Stomach (tissue), 8 donors: ENCODE measurements at regions not wholly inside any gene's neighbourhood (a gene's known extent, or its start where the extent isn't known, plus 50 kb on each side); places are given as distances from the start of the nearest gene placed in this dataset.
"Not testable (repeated sequence)": the region's sequence is repeated elsewhere in the genome, so short reads cannot be mapped to it uniquely, and the experiment has no call there.

Experiments used
- DNase-seq, 2 donors: peaks; one replicate each; pipeline versions ENCODE4 v3.0.0 to v3.0.0-alpha.2; 2013 to 2019
- H3K27ac ChIP-seq, 5 donors: fragments of 200-600 bp in 4 of 5; sonication (generic) in 4 of 5; one replicate each; pipeline ENCODE4 v1.5.1; 2013 to 2019; ENCODE audit warnings: mild to moderate bottlenecking in 1 of 5, moderate library complexity in 1 of 5
- H3K27me3 ChIP-seq, 3 donors: fragments of 200-600 bp; sonication (generic); one replicate each; pipeline ENCODE4 v1.5.1; 2017 to 2019; ENCODE audit warnings: mixed run types in 1 of 3
- H3K36me3 ChIP-seq, 4 donors: fragments of 200-600 bp; sonication (generic); 1 replicate in 3 of 4; 2 replicates in 1 of 4; pipeline ENCODE4 v1.5.1; 2016 to 2019
- H3K4me1 ChIP-seq, 4 donors: fragments of 200-600 bp; sonication (generic); one replicate each; pipeline ENCODE4 v1.5.1; 2016 to 2019
- H3K4me3 ChIP-seq, 4 donors: fragments of 200-600 bp; sonication (generic) in 3 of 4; one replicate each; pipeline ENCODE4 v1.5.1; 2016 to 2019; ENCODE audit warnings: mild to moderate bottlenecking in 1 of 4
- H3K9me3 ChIP-seq, 4 donors: fragments of 200-600 bp; sonication (generic); one replicate each; pipeline ENCODE4 v1.5.1; 2016 to 2019
- CTCF ChIP-seq, 7 experiments: fragments of 450-650 bp in 4 of 7; fragments of 200-600 bp in 3 of 7; sonication (generic) in 3 of 7; IDR thresholded peaks; one replicate each; pipeline ENCODE4 v1.5.1; 2016 to 2019; ENCODE audit warnings: antibody characterized with exemption in 7 of 7, control low read depth in 2 of 7, mild to moderate bottlenecking in 1 of 7
- EP300 ChIP-seq: sonication (generic); formaldehyde crosslinking; IDR thresholded peaks from one replicate; pipeline ENCODE4 v1.6.1; 2017; ENCODE audit warnings: antibody characterized with exemption
- POLR2A ChIP-seq, 4 donors: fragments of 450-650 bp; IDR thresholded peaks; one replicate each; pipeline ENCODE4 v1.6.1; 2016; ENCODE audit warnings: antibody characterized with exemption in 4 of 4, control low read depth in 2 of 4, mild to moderate bottlenecking in 1 of 4, moderate library complexity in 1 of 4
- POLR2AphosphoS5 ChIP-seq, 3 donors: sonication (generic); formaldehyde crosslinking; IDR thresholded peaks; one replicate each; pipeline ENCODE4 v1.6.1; 2016; ENCODE audit warnings: antibody characterized with exemption in 3 of 3
- WGBS, 5 donors: extraction: QIAGEN DNeasy Blood & Tissue Kit in 3 of 5; methylation state at CpG; one replicate each; pipeline versions ENCODE4 v1.1.5 to v1.1.7; 2013 to 2018; 5-methylcytosine and 5-hydroxymethylcytosine counted together
- intact Hi-C: fragments of 100-400 bp; cut with DNase I; formaldehyde crosslinking; loops from one replicate; pipeline ENCODE4 v1.15.1; 2023; ENCODE audit warnings: low total_unique reads
- donor health status: healthy with polysubstance abuse.
- donor health status: Bipolar disorder and iron deficiency.
- donor health status: healthy.

DNA sequence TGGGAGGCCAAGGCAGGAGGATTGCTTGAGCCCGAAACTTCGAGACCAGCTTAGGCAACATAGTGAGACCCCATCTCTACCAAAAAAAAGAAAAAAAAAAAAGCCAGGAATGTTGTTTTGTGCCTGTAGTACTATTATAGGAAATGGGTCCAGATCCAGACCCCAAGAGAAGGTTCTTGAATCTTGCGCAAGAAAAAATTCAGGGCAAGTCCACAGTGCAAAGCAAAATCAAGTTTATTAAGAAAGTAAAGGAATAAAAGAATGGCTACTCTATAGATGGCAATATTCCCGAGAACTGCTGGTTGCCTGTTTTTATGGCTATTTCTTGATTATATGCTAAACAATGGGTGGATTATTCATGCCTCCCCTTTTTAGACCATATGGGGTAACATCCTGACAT lies 51.2 kb upstream of the RDX start:
- Histone ChIP-seq H3K4me3 (no peak overlapping the region), H3K27me3 (no peaks in the 10 kb centered on the region), H3K27ac (no peak overlapping the region), H3K4me1 (peaks cover 0 to 9% (median 2%) of the 10 kb centered on the region in 4 donors), H3K36me3 (no peaks in the 10 kb centered on the region), H3K9me3 (no peaks in the 10 kb centered on the region)
- no peak for DNase-seq
- 97 to 99% (median 98%) methylated on average over 4 of the region's 4 CpGs for WGBS, 5 donors
- TF ChIP-seq POLR2AphosphoS5 (IDR thresholded peaks at IDR 0.05) (no peak), CTCF (IDR thresholded peaks at IDR 0.05) (no peak), EP300 (no peak), POLR2A (IDR thresholded peaks at IDR 0.05) (no peak)
- intact Hi-C loops = no loop called here

DNA sequence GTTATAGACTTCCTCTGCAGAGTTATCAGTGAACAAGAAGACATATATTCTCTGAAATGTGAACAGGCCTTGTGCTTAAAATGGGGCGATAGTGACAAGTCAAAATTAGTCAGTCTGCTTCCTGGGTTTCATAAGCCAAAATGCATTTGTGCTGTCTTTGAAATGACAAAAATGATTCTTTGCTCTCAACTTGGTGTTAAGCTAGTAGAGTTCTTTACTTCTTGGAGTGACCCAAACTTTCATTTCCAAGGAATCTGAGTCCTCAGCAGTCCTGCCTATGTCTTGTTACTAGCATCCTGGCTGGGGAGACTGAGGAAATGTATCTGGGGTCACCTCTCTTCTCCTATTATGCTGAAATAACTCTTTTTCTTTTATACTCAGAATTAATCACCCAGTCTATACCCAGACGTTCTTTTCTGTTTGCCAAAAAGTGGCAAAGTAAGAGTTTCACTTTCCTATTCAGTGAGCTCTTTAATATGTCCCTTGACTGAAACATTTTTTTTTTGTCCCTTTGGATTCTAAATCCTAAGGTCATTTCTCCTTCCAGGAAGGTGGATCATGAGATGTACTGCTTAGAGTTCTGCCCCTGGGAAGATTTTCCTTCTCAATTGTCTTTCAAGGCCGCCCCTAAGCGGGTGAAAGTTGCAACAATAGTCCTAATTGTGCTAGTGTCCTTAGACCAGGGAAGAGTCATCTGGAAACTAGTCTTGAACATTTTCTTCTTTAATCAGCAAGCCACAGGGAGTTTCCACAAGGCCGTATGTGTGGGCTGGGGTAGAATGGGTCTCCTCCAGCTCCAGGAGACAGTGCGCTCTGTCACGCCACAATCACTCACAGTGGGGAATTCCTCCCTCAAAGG lies 53.0 kb upstream of the RDX start:
- no peaks in the 10 kb centered on the region for H3K36me3 ChIP-seq

DNA sequence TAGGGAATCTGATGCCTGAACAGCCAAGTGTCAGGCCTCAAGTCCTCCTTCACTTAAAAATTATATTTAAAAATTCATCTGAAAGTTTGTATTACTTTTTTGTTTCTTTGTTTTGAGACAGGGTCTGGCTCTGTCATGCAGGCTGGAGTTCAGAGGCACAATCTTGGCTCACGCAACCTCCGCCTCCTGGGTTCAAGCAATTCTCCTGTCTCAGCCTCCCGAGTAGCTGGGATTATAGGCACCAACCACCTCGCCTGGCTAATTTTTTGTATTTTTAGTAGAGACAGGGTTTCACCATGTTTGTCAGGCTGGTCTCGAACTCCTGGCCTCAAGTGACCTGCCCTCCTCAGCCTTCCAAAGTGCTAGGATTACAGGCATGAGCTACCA lies 53.6 kb upstream of the RDX start:
- intact Hi-C loops, H3K4me3 ChIP-seq, H3K9me3 ChIP-seq, DNase-seq, H3K36me3 ChIP-seq, H3K27me3 ChIP-seq, H3K4me1 ChIP-seq: not testable (repeated sequence)
- peak overlapping the region in 2 of 5 donors; percentile 15 to 29 for H3K27ac ChIP-seq
- 85 to 97% (median 95%) methylated on average over 5 of the region's 5 CpGs for WGBS, 5 donors

More for the DNA sequence above, 53.0 kb upstream of the RDX start:
- H3K4me1 ChIP-seq = peaks cover 0 to 9% (median 2%) of the 10 kb centered on the region in 4 donors
- intact Hi-C loops = no loop called here
- TF ChIP-seq EP300 (no peak), CTCF (IDR thresholded peaks at IDR 0.05) (no peak), POLR2AphosphoS5 (IDR thresholded peaks at IDR 0.05) (no peak), POLR2A (IDR thresholded peaks at IDR 0.05) (no peak)
- WGBS, 5 donors = 65 to 71% (median 68%) methylated on average over 7 of the region's 7 CpGs
- no peaks in the 10 kb centered on the region for H3K9me3 ChIP-seq
- no peak overlapping the region for H3K4me3 ChIP-seq
- peak overlapping the region in 3 of 5 donors; percentile 15 to 31 (median 29) for H3K27ac ChIP-seq
- H3K27me3 ChIP-seq = no peaks in the 10 kb centered on the region
- DNase-seq = peak in 1 of 2 donors; percentile 10

DNA sequence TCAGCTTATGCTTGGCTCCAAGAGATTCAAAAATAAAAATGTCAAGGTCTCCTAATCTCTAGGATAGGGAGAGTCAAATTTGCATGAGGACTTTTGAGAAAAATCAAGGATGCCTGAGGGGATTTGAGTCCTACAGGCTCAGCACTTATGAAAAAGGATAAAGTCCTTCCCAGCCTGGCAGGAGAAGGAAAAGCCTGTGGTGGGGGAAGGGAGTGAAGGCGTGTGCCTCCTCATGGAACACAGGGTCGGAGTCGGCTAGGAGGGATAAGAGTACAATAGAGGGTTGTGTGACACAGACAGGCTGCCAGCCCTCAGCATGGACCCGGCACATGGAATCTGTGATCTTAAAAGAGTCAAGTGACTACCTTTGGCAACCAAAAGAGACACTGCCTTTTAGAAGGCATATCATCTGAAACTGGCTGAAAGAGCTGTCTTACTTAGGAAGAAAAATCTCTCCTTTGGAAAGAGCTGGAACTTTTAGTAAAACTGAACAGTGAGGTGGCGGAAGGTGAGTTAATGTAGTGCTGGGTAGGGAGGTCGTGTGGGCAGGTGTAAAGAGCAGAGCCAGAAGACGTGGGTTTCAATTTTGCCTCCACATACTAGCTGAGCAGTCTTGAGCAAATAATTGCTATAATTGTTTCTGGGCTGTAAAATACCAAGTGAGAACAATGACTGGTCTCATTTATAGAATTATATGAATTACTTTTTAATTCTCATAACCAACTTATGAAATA lies 58.8 kb upstream of the RDX start:
- TF ChIP-seq CTCF (IDR thresholded peaks at IDR 0.05) = no peak
- no peak for TF ChIP-seq POLR2AphosphoS5 (IDR thresholded peaks at IDR 0.05)
- TF ChIP-seq POLR2A (IDR thresholded peaks at IDR 0.05) = no peak
- no peak for TF ChIP-seq EP300
- no peak overlapping the region for H3K4me3 ChIP-seq
- peak in 1 of 2 donors; percentile 39 for DNase-seq
- H3K36me3 ChIP-seq = no peaks in the 10 kb centered on the region
- no peaks in the 10 kb centered on the region for H3K27me3 ChIP-seq
- H3K27ac ChIP-seq = no peak overlapping the region
- intact Hi-C loops = no loop called here
- WGBS, 5 donors = 29 to 38% (median 33%) methylated on average over 7 of the region's 7 CpGs
- no peaks in the 10 kb centered on the region for H3K9me3 ChIP-seq
- peaks cover 0 to 13% (median 0%) of the 10 kb centered on the region in 4 donors for H3K4me1 ChIP-seq
